Caki2 (cell line): ENCODE measurements at regions not wholly inside any gene's neighbourhood (a gene's known extent, or its start where the extent isn't known, plus 50 kb on each side); places are given as distances from the start of the nearest gene placed in this dataset.
A peak's percentile ranks its signal among the peaks of the same experiment; 100 is the strongest.
"Not testable (repeated sequence)": the region's sequence is repeated elsewhere in the genome, so short reads cannot be mapped to it uniquely, and the experiment has no call there.

Source experiments
- DNase-seq: peaks from one replicate; pipeline ENCODE4 v3.0.0-alpha.2; 2015; ENCODE audit warnings: low read depth
- in situ Hi-C: cut with HindIII; loops from 2 replicates; pipeline ENCODE4 v1.10.0; 2016; ENCODE audit warnings: low sequenced_read_pairs, low pct_unique_long_range_greater_than_20kb, mixed read lengths

- DNase-seq = no peak
- in situ Hi-C loops = no loop called here
Observed at GRCh38 chr10:55180357-55180756, 379.3 kb upstream of the PCDH15 start.

GRCh38 chr10:55174419-55174818 is 373.4 kb upstream of the PCDH15 start:
- no peak for DNase-seq
- in situ Hi-C loops = no loop called here

GRCh38 chr10:55169493-55169892 is 368.5 kb upstream of the PCDH15 start:
- no peak for DNase-seq
- in situ Hi-C loops = no loop called here

- in situ Hi-C loops = no loop called here
- DNase-seq = no peak
Observed at GRCh38 chr10:55168343-55168742, 367.3 kb upstream of the PCDH15 start.

- in situ Hi-C loops = no loop called here
- no peak for DNase-seq
Observed at GRCh38 chr10:55163388-55163979, 362.5 kb upstream of the PCDH15 start.

GRCh38 chr10:55162321-55162720 is 361.3 kb upstream of the PCDH15 start:
- in situ Hi-C loops, DNase-seq: not testable (repeated sequence)

GRCh38 chr10:55160655-55161283 is 359.7 kb upstream of the PCDH15 start:
- no peak for DNase-seq
- in situ Hi-C loops = no loop called here

- DNase-seq = no peak
- in situ Hi-C loops = no loop called here
Observed at GRCh38 chr10:55158633-55159032, 357.6 kb upstream of the PCDH15 start.

GRCh38 chr10:55146032-55146431 is 345.0 kb upstream of the PCDH15 start:
- in situ Hi-C loops = no loop called here

GRCh38 chr10:55144001-55144400 is 343.0 kb upstream of the PCDH15 start:
- in situ Hi-C loops = no loop called here
- DNase-seq = no peak

More at GRCh38 chr10:55146032-55146431, 345.0 kb upstream of the PCDH15 start:
- DNase-seq = peak; percentile 22

GRCh38 chr10:55141892-55142291 is 340.9 kb upstream of the PCDH15 start:
- in situ Hi-C loops = no loop called here
- no peak for DNase-seq

GRCh38 chr10:55137063-55137462 is 336.0 kb upstream of the PCDH15 start:
- in situ Hi-C loops = no loop called here
- no peak for DNase-seq

GRCh38 chr10:55104738-55105137 is 303.7 kb upstream of the PCDH15 start:
- DNase-seq = no peak
- in situ Hi-C loops = no loop called here

GRCh38 chr10:55098452-55098851 is 297.4 kb upstream of the PCDH15 start:
- in situ Hi-C loops = no loop called here
- DNase-seq = no peak

GRCh38 chr10:55091691-55092328 is 290.8 kb upstream of the PCDH15 start:
- peak; percentile 5 for DNase-seq
- in situ Hi-C loops = no loop called here

GRCh38 chr10:55078121-55078520 is 277.1 kb upstream of the PCDH15 start:
- DNase-seq = no peak
- in situ Hi-C loops = no loop called here

- in situ Hi-C loops = no loop called here
- no peak for DNase-seq
Observed at GRCh38 chr10:55065185-55065584, 264.2 kb upstream of the PCDH15 start.

GRCh38 chr10:55063811-55064210 is 262.8 kb upstream of the PCDH15 start:
- in situ Hi-C loops = no loop called here
- no peak for DNase-seq

- in situ Hi-C loops = no loop called here
Observed at GRCh38 chr10:55062349-55062748, 261.3 kb upstream of the PCDH15 start.

GRCh38 chr10:55058800-55059199 is 257.8 kb upstream of the PCDH15 start:
- in situ Hi-C loops = no loop called here
- DNase-seq = peak; percentile 4

More at GRCh38 chr10:55062349-55062748, 261.3 kb upstream of the PCDH15 start:
- DNase-seq = no peak
